Activated B cell treated with CpG ODN at 0.5 μM for 24 hours (primary cell): ENCODE measurements at regions not wholly inside any gene's neighbourhood (a gene's known extent, or its start where the extent isn't known, plus 50 kb on each side); places are given as distances from the start of the nearest gene placed in this dataset.

Experiments
- ATAC-seq: fragments of 200-7000 bp; cut with Tn5 transposase; one replicate; pipeline ENCODE4 v1.10.0; 2021; ENCODE audit warnings: low read depth, mild to moderate bottlenecking, moderate library complexity
- CTCF ChIA-PET: fragments of 350-600 bp; sonication (Branson Sonifier 250); formaldehyde crosslinking; loops from one replicate; lab custom pipeline; 2021; ENCODE audit warnings: antibody characterized with exemption; lab: Charles Lee
- POLR2A ChIA-PET: fragments of 350-600 bp; sonication (Branson Sonifier 250); formaldehyde crosslinking; loops from one replicate; lab custom pipeline; 2021; ENCODE audit warnings: antibody characterized with exemption; lab: Charles Lee
- DNase-seq: peaks from one replicate; pipeline ENCODE4 v3.0.0; 2022
- H3K27ac Mint-ChIP-seq: one replicate; pipeline ENCODE4 v1.8.0; 2020; ENCODE audit warnings: mixed read lengths
- H3K27me3 Mint-ChIP-seq: one replicate; pipeline ENCODE4 v1.8.0; 2021; ENCODE audit warnings: mixed read lengths
- H3K36me3 Mint-ChIP-seq: one replicate; pipeline ENCODE4 v1.8.0; 2021; ENCODE audit warnings: low read depth, mixed read lengths
- H3K4me1 Mint-ChIP-seq: one replicate; pipeline ENCODE4 v1.8.0; 2021; ENCODE audit warnings: mixed read lengths
- H3K4me3 Mint-ChIP-seq: one replicate; pipeline ENCODE4 v1.8.0; 2020; ENCODE audit warnings: mild to moderate bottlenecking, mixed read lengths
- H3K9me3 Mint-ChIP-seq: one replicate; pipeline ENCODE4 v1.8.0; 2020; ENCODE audit warnings: mixed read lengths
- CTCF ChIP-seq: fragments of 200-600 bp; IDR thresholded peaks from one replicate; pipeline ENCODE4 v1.8.0; 2022; ENCODE audit warnings: antibody characterized with exemption, mild to moderate bottlenecking
- intact Hi-C: fragments of 100-400 bp; cut with micrococcal nuclease; formaldehyde crosslinking; loops from one replicate; pipeline ENCODE4 v1.15.1; 2024

GRCh38 chr2:236882930-236883329 lies 202.8 kb upstream of the COPS8 start:
- ChIA-PET POLR2A (no interaction called here), CTCF (no interaction called here)
- H3K4me3 Mint-ChIP-seq, result no peak overlapping the region
- intact Hi-C loops, result no loop called here
- H3K9me3 Mint-ChIP-seq, result no peaks in the 10 kb centered on the region
- H3K36me3 Mint-ChIP-seq, result no peaks in the 10 kb centered on the region
- H3K4me1 Mint-ChIP-seq, result no peaks in the 10 kb centered on the region
- DNase-seq, result no peak
- H3K27me3 Mint-ChIP-seq, result peaks cover 7% of the 10 kb centered on the region
- ATAC-seq, result no peak
- no peak overlapping the region for H3K27ac Mint-ChIP-seq
- TF ChIP-seq CTCF, result no peak

- Mint-ChIP-seq H3K27ac (no peak overlapping the region), H3K36me3 (no peaks in the 10 kb centered on the region), H3K9me3 (no peaks in the 10 kb centered on the region), H3K27me3 (peaks cover 7% of the 10 kb centered on the region), H3K4me3 (no peak overlapping the region), H3K4me1 (no peaks in the 10 kb centered on the region)
- ChIA-PET POLR2A (no interaction called here), CTCF (no interaction called here)
- DNase-seq (no peak), ATAC-seq (no peak)
- no peak for TF ChIP-seq CTCF
- intact Hi-C loops, result no loop called here
Observed at GRCh38 chr2:236883819-236884218, 201.9 kb upstream of the COPS8 start.

GRCh38 chr2:236884569-236885175 lies 201.0 kb upstream of the COPS8 start:
- no peaks in the 10 kb centered on the region for H3K36me3 Mint-ChIP-seq
- CTCF ChIA-PET, result no interaction called here
- POLR2A ChIA-PET, result no interaction called here
- no peak for TF ChIP-seq CTCF
- no peak for ATAC-seq
- H3K27ac Mint-ChIP-seq, result no peak overlapping the region
- no peak for DNase-seq
- intact Hi-C loops, result no loop called here
- H3K4me1 Mint-ChIP-seq, result no peaks in the 10 kb centered on the region
- H3K27me3 Mint-ChIP-seq, result peaks cover 7% of the 10 kb centered on the region
- no peaks in the 10 kb centered on the region for H3K9me3 Mint-ChIP-seq
- no peak overlapping the region for H3K4me3 Mint-ChIP-seq

- intact Hi-C loops, result no loop called here
- no peaks in the 10 kb centered on the region for H3K36me3 Mint-ChIP-seq
- no peaks in the 10 kb centered on the region for H3K4me1 Mint-ChIP-seq
- ATAC-seq, result no peak
- no peak overlapping the region for H3K4me3 Mint-ChIP-seq
- ChIA-PET POLR2A (no interaction called here), CTCF (no interaction called here)
- H3K27ac Mint-ChIP-seq, result no peak overlapping the region
- H3K27me3 Mint-ChIP-seq, result peaks cover 7% of the 10 kb centered on the region
- H3K9me3 Mint-ChIP-seq, result no peaks in the 10 kb centered on the region
- DNase-seq, result no peak
- no peak for TF ChIP-seq CTCF
Observed at GRCh38 chr2:236886456-236886855, 199.2 kb upstream of the COPS8 start.

GRCh38 chr2:236887531-236887930 lies 198.2 kb upstream of the COPS8 start:
- CTCF ChIA-PET, result no interaction called here
- no peak for ATAC-seq
- intact Hi-C loops, result no loop called here
- Mint-ChIP-seq H3K9me3 (no peaks in the 10 kb centered on the region), H3K27me3 (peaks cover 4% of the 10 kb centered on the region), H3K4me1 (no peaks in the 10 kb centered on the region), H3K36me3 (no peaks in the 10 kb centered on the region), H3K4me3 (no peak overlapping the region), H3K27ac (no peak overlapping the region)
- no peak for DNase-seq
- TF ChIP-seq CTCF, result no peak
- POLR2A ChIA-PET, result no interaction called here
